ENCODE measurements at regions not wholly inside any gene's neighbourhood (a gene's known extent, or its start where the extent isn't known, plus 50 kb on each side); places are given as distances from the start of the nearest gene placed in this dataset.

- H3K27me3 ChIP-seq (ENCODE audit: control insufficient read depth, insufficient read depth, low read length), result no peaks in the 10 kb centered on the region
- peaks cover 0 to 7% of the 10 kb centered on the region in 2 donors for H3K9me3 Mint-ChIP-seq
- H3K36me3 ChIP-seq (ENCODE audit: control insufficient read depth, insufficient read depth, low read length), result no peaks in the 10 kb centered on the region
- intact Hi-C loops (cut with micrococcal nuclease), result no loop called here
- DNase-seq (no peak), ATAC-seq (no peak)
- H3K27ac ChIP-seq (ENCODE audit: low read length), result no peak overlapping the region
- no peaks in the 10 kb centered on the region for H3K4me1 Mint-ChIP-seq
- no peaks in the 10 kb centered on the region for H3K4me1 ChIP-seq (ENCODE audit: control insufficient read depth, insufficient read depth, low read length)
- H3K27me3 Mint-ChIP-seq (ENCODE audit: low read depth in 2 of 2), result no peaks in the 10 kb centered on the region
- no peaks in the 10 kb centered on the region for H3K36me3 Mint-ChIP-seq
- H3K4me3 ChIP-seq (ENCODE audit: low read length), result no peak overlapping the region
- no peaks in the 10 kb centered on the region for H3K9me3 ChIP-seq (ENCODE audit: control insufficient read depth, insufficient read depth, low read length)
- 58% methylated on average over 1 of the region's 1 CpG for WGBS (ENCODE audit: insufficient coverage)
- no peak overlapping the region for H3K27ac Mint-ChIP-seq
- no peak for TF ChIP-seq CTCF (IDR thresholded peaks at IDR 0.05)
- no peak overlapping the region for H3K4me3 Mint-ChIP-seq
These were observed 261.8 kb downstream of the DHX15 start for GRCh38 chr4:24322511-24322910.

- H3K27me3 ChIP-seq (ENCODE audit: control insufficient read depth, insufficient read depth, low read length), result no peaks in the 10 kb centered on the region
- Mint-ChIP-seq H3K36me3 (no peaks in the 10 kb centered on the region), H3K27ac (no peak overlapping the region), H3K9me3 (peaks cover 0 to 7% of the 10 kb centered on the region in 2 donors), H3K4me3 (no peak overlapping the region), H3K27me3 (ENCODE audit: low read depth in 2 of 2) (no peaks in the 10 kb centered on the region), H3K4me1 (no peaks in the 10 kb centered on the region)
- ATAC-seq, result no peak
- no peaks in the 10 kb centered on the region for H3K9me3 ChIP-seq (ENCODE audit: control insufficient read depth, insufficient read depth, low read length)
- no peak overlapping the region for H3K27ac ChIP-seq (ENCODE audit: low read length)
- no peak for TF ChIP-seq CTCF (IDR thresholded peaks at IDR 0.05)
- 56% methylated on average over 6 of the region's 6 CpGs for WGBS (ENCODE audit: insufficient coverage)
- H3K36me3 ChIP-seq (ENCODE audit: control insufficient read depth, insufficient read depth, low read length), result no peaks in the 10 kb centered on the region
- no peak overlapping the region for H3K4me3 ChIP-seq (ENCODE audit: low read length)
- intact Hi-C loops (cut with micrococcal nuclease), result no loop called here
- H3K4me1 ChIP-seq (ENCODE audit: control insufficient read depth, insufficient read depth, low read length), result no peaks in the 10 kb centered on the region
- DNase-seq, result no peak
These were observed 262.7 kb downstream of the DHX15 start for GRCh38 chr4:24321616-24322015.

GRCh38 chr4:24321131-24321530, 263.2 kb downstream of the DHX15 start:
- Histone ChIP-seq H3K4me1 (ENCODE audit: control insufficient read depth, insufficient read depth, low read length) (no peaks in the 10 kb centered on the region), H3K27me3 (ENCODE audit: control insufficient read depth, insufficient read depth, low read length) (no peaks in the 10 kb centered on the region), H3K9me3 (ENCODE audit: control insufficient read depth, insufficient read depth, low read length) (no peaks in the 10 kb centered on the region), H3K4me3 (ENCODE audit: low read length) (no peak overlapping the region), H3K27ac (ENCODE audit: low read length) (no peak overlapping the region), H3K36me3 (ENCODE audit: control insufficient read depth, insufficient read depth, low read length) (no peaks in the 10 kb centered on the region)
- intact Hi-C loops (cut with micrococcal nuclease), result no loop called here
- WGBS (ENCODE audit: insufficient coverage), result 69% methylated on average over 6 of the region's 6 CpGs
- Mint-ChIP-seq H3K27me3 (ENCODE audit: low read depth in 2 of 2) (no peaks in the 10 kb centered on the region), H3K27ac (no peak overlapping the region), H3K36me3 (no peaks in the 10 kb centered on the region), H3K4me3 (no peak overlapping the region), H3K9me3 (peaks cover 0 to 5% of the 10 kb centered on the region in 2 donors), H3K4me1 (no peaks in the 10 kb centered on the region)
- DNase-seq, result no peak
- ATAC-seq, result no peak
- TF ChIP-seq CTCF (IDR thresholded peaks at IDR 0.05), result no peak

- Histone ChIP-seq H3K4me1 (ENCODE audit: control insufficient read depth, insufficient read depth, low read length) (no peaks in the 10 kb centered on the region), H3K9me3 (ENCODE audit: control insufficient read depth, insufficient read depth, low read length) (no peaks in the 10 kb centered on the region), H3K36me3 (ENCODE audit: control insufficient read depth, insufficient read depth, low read length) (no peaks in the 10 kb centered on the region), H3K4me3 (ENCODE audit: low read length) (no peak overlapping the region), H3K27ac (ENCODE audit: low read length) (no peak overlapping the region), H3K27me3 (ENCODE audit: control insufficient read depth, insufficient read depth, low read length) (no peaks in the 10 kb centered on the region)
- H3K27ac Mint-ChIP-seq, result no peak overlapping the region
- intact Hi-C loops (cut with micrococcal nuclease), result no loop called here
- 60% methylated on average over 3 of the region's 5 CpGs for WGBS (ENCODE audit: insufficient coverage)
- H3K4me3 Mint-ChIP-seq, result no peak overlapping the region
- no peaks in the 10 kb centered on the region for H3K36me3 Mint-ChIP-seq
- no peaks in the 10 kb centered on the region for H3K27me3 Mint-ChIP-seq (ENCODE audit: low read depth in 2 of 2)
- no peak for DNase-seq
- no peaks in the 10 kb centered on the region for H3K4me1 Mint-ChIP-seq
- no peak for TF ChIP-seq CTCF (IDR thresholded peaks at IDR 0.05)
- H3K9me3 Mint-ChIP-seq, result peaks cover 0 to 2% of the 10 kb centered on the region in 2 donors
- no peak for ATAC-seq
These were observed 265.0 kb downstream of the DHX15 start for GRCh38 chr4:24319387-24319786.
